ENCODE measurements at regions not wholly inside any gene's neighbourhood (a gene's known extent, or its start where the extent isn't known, plus 50 kb on each side); places are given as distances from the start of the nearest gene placed in this dataset.

GRCh38 chrX:110462957-110463356 is 104.3 kb downstream of the RTL9 start:
- Histone ChIP-seq H3K4me2 (ENCODE audit: low read length) (no peak overlapping the region), H3K9me2 (ENCODE audit: insufficient read depth, low read length) (no peaks in the 10 kb centered on the region), H3K9me3 (ENCODE audit: low read length) (no peaks in the 10 kb centered on the region), H3K9ac (ENCODE audit: low read length) (no peak overlapping the region), H4K20me1 (ENCODE audit: insufficient read depth) (no peaks in the 10 kb centered on the region), H3K27ac (ENCODE audit: low read length) (no peak overlapping the region), H3K79me2 (replicated peaks; ENCODE audit: insufficient read depth, low read length) (no peaks in the 10 kb centered on the region), H3K36me3 (ENCODE audit: insufficient read depth, low read length) (no peaks in the 10 kb centered on the region), H3K4me3 (ENCODE audit: low read length) (no peak overlapping the region), H2AFZ (ENCODE audit: low read depth, low read length) (no peak overlapping the region), H3K27me3 (ENCODE audit: insufficient read depth, low read depth, low read length) (no peaks in the 10 kb centered on the region), H3F3A (ENCODE audit: insufficient read depth, low read length, poor library complexity, severe bottlenecking) (no peaks in the 10 kb centered on the region)
- TF ChIP-seq MXI1 (conservative IDR thresholded peaks at IDR 0.05; ENCODE audit: poor library complexity, severe bottlenecking) (no peak), TAF1 (IDR thresholded peaks at IDR 0.05; ENCODE audit: low read depth) (no peak), CTCF (IDR thresholded peaks at IDR 0.05; ENCODE audit: poor library complexity, severe bottlenecking) (peak; percentile 15), RAD21 (conservative IDR thresholded peaks at IDR 0.05) (peak; percentile 35), REST (IDR thresholded peaks at IDR 0.05; ENCODE audit: borderline replicate concordance) (no peak), EZH2 (IDR thresholded peaks at IDR 0.05; ENCODE audit: borderline replicate concordance, insufficient read depth, low read length, poor library complexity, severe bottlenecking) (no peak)

- no peaks in the 10 kb centered on the region for H3K9me2 ChIP-seq (ENCODE audit: insufficient read depth, low read length)
- no peak overlapping the region for H3K9ac ChIP-seq (ENCODE audit: low read length)
- TF ChIP-seq TAF1 (IDR thresholded peaks at IDR 0.05; ENCODE audit: low read depth) (no peak), REST (IDR thresholded peaks at IDR 0.05; ENCODE audit: borderline replicate concordance) (no peak), MXI1 (conservative IDR thresholded peaks at IDR 0.05; ENCODE audit: poor library complexity, severe bottlenecking) (no peak), CTCF (IDR thresholded peaks at IDR 0.05; ENCODE audit: poor library complexity, severe bottlenecking) (no peak), SMC3 (conservative IDR thresholded peaks at IDR 0.05; ENCODE audit: poor library complexity) (no peak), EZH2 (IDR thresholded peaks at IDR 0.05; ENCODE audit: borderline replicate concordance, insufficient read depth, low read length, poor library complexity, severe bottlenecking) (no peak), EP300 (conservative IDR thresholded peaks at IDR 0.05; ENCODE audit: poor library complexity, severe bottlenecking) (no peak), POLR2AphosphoS5 (IDR thresholded peaks at IDR 0.05) (no peak), RAD21 (conservative IDR thresholded peaks at IDR 0.05) (no peak)
- H3K36me3 ChIP-seq (ENCODE audit: insufficient read depth, low read length), result no peaks in the 10 kb centered on the region
- H3K4me2 ChIP-seq (ENCODE audit: low read length), result no peak overlapping the region
- H2AFZ ChIP-seq (ENCODE audit: low read depth, low read length), result no peak overlapping the region
- H3K27me3 ChIP-seq (ENCODE audit: insufficient read depth, low read depth, low read length), result no peaks in the 10 kb centered on the region
- no peaks in the 10 kb centered on the region for H3K79me2 ChIP-seq (replicated peaks; ENCODE audit: insufficient read depth, low read length)
- H4K20me1 ChIP-seq (ENCODE audit: insufficient read depth), result no peaks in the 10 kb centered on the region
- no peak overlapping the region for H3K27ac ChIP-seq (ENCODE audit: low read length)
- no peaks in the 10 kb centered on the region for H3K9me3 ChIP-seq (ENCODE audit: low read length)
- no peaks in the 10 kb centered on the region for H3F3A ChIP-seq (ENCODE audit: insufficient read depth, low read length, poor library complexity, severe bottlenecking)
- no peak overlapping the region for H3K4me3 ChIP-seq (ENCODE audit: low read length)
These were observed 108.1 kb downstream of the RTL9 start for GRCh38 chrX:110466790-110467189.

Data from neural cell (in vitro differentiated cells).